Caco-2 (cell line): ENCODE measurements at regions not wholly inside any gene's neighbourhood (a gene's known extent, or its start where the extent isn't known, plus 50 kb on each side); places are given as distances from the start of the nearest gene placed in this dataset.

Experiments used
- BruUV-seq: library from RNA; stranded (reverse); fragments of 400-500 nt; replicated peaks from 2 replicates; lab custom pipeline; 2021; lab: Mats Ljungman, UMichigan
- CTCF ChIA-PET: fragments of 300-600 bp; sonication (Branson Sonifier 250); formaldehyde crosslinking; loops from one replicate; lab custom pipeline; 2022; ENCODE audit warnings: antibody characterized with exemption; lab: Charles Lee
- POLR2A ChIA-PET: fragments of 300-600 bp; sonication (Branson Sonifier 250); formaldehyde crosslinking; loops from one replicate; lab custom pipeline; 2022; ENCODE audit warnings: antibody characterized with exemption; lab: Charles Lee
- DNase-seq, 2 experiments: peaks; one replicate each; pipeline versions ENCODE4 v3.0.0 to v3.0.0-alpha.2; 2020 to 2022
- H3K27me3 ChIP-seq: replicated peaks from 2 replicates; pipeline ENCODE4 v1.6.0; 2011; ENCODE audit warnings: low read length; ENCODE audit not compliant: control insufficient read depth, insufficient read depth
- H3K36me3 ChIP-seq: 2 replicates; pipeline ENCODE4 v1.5.1; 2011; ENCODE audit warnings: low read length; ENCODE audit not compliant: control insufficient read depth, insufficient read depth
- H3K4me1 ChIP-seq: fragments of 250-450 bp; sonication (Bioruptor Pico); 2 replicates; pipeline ENCODE4 v1.5.1; 2020; ENCODE audit warnings: mild to moderate bottlenecking
- H3K4me3 ChIP-seq: 2 replicates; pipeline ENCODE4 v1.5.1; 2011; ENCODE audit warnings: low read depth, mild to moderate bottlenecking, control low read depth, low read length
- H3K9me3 ChIP-seq: fragments of 250-450 bp; sonication (Bioruptor Pico); 2 replicates; pipeline ENCODE4 v1.5.1; 2020; ENCODE audit warnings: mild to moderate bottlenecking, moderate library complexity
- H3K27ac Mint-ChIP-seq: one replicate; pipeline ENCODE4 v1.8.0; 2022; ENCODE audit warnings: mixed read lengths; ENCODE audit not compliant: unreplicated experiment
- H3K27me3 Mint-ChIP-seq: one replicate; pipeline ENCODE4 v1.8.0; 2022; ENCODE audit warnings: mixed read lengths; ENCODE audit not compliant: insufficient read depth, unreplicated experiment
- H3K36me3 Mint-ChIP-seq: one replicate; pipeline ENCODE4 v1.8.0; 2022; ENCODE audit warnings: mild to moderate bottlenecking, mixed read lengths; ENCODE audit not compliant: insufficient read depth, unreplicated experiment
- H3K4me1 Mint-ChIP-seq: one replicate; pipeline ENCODE4 v1.8.0; 2022; ENCODE audit warnings: low read depth, mixed read lengths; ENCODE audit not compliant: unreplicated experiment
- H3K4me3 Mint-ChIP-seq: one replicate; pipeline ENCODE4 v1.8.0; 2022; ENCODE audit warnings: mild to moderate bottlenecking, moderate library complexity, mixed read lengths; ENCODE audit not compliant: unreplicated experiment
- H3K9me3 Mint-ChIP-seq: one replicate; pipeline ENCODE4 v1.8.0; 2022; ENCODE audit warnings: mixed read lengths; ENCODE audit not compliant: unreplicated experiment
- CTCF ChIP-seq, 2 experiments: fragments of 200-600 bp in 1 of 2; IDR thresholded peaks; 1 replicate in 1 of 2; 2 replicates in 1 of 2; pipeline versions ENCODE4 v1.5.1 to v1.8.0; 2011 to 2022; ENCODE audit warnings: antibody characterized with exemption in 1 of 2, control low read depth in 1 of 2, inconsistent platforms in 1 of 2, low read depth in 1 of 2, low read length in 1 of 2, mild to moderate bottlenecking in 1 of 2, moderate library complexity in 1 of 2; ENCODE audit not compliant: insufficient read depth in 1 of 2, severe bottlenecking in 1 of 2, unreplicated experiment in 1 of 2
- intact Hi-C: fragments of 100-400 bp; cut with micrococcal nuclease; formaldehyde crosslinking; loops from one replicate; pipeline ENCODE4 v1.10.0; 2022; ENCODE audit not compliant: unreplicated experiment

GRCh38 chr1:98251497-98251896, 330.7 kb upstream of the DPYD start:
- H3K27ac Mint-ChIP-seq, result no peak overlapping the region
- no peaks in the 10 kb centered on the region for H3K27me3 Mint-ChIP-seq
- Histone ChIP-seq H3K4me3 (no peak overlapping the region), H3K9me3 (no peaks in the 10 kb centered on the region), H3K36me3 (no peaks in the 10 kb centered on the region), H3K4me1 (no peaks in the 10 kb centered on the region), H3K27me3 (no peaks in the 10 kb centered on the region)
- no TSS peak for BruUV-seq
- ChIA-PET CTCF (no interaction called here), POLR2A (no interaction called here)
- H3K9me3 Mint-ChIP-seq, result no peaks in the 10 kb centered on the region
- H3K4me3 Mint-ChIP-seq, result no peak overlapping the region
- no peak for DNase-seq
- TF ChIP-seq CTCF (IDR thresholded peaks at IDR 0.05; ENCODE audit: insufficient read depth in 1 of 2, low read depth in 1 of 2, low read length in 1 of 2, severe bottlenecking in 1 of 2, unreplicated experiment in 1 of 2), result no peak
- H3K36me3 Mint-ChIP-seq, result no peaks in the 10 kb centered on the region
- H3K4me1 Mint-ChIP-seq, result no peaks in the 10 kb centered on the region
- intact Hi-C loops, result no loop called here

- H3K9me3 Mint-ChIP-seq, result peaks cover 37% of the 10 kb centered on the region
- no peak overlapping the region for H3K27ac Mint-ChIP-seq
- no peaks in the 10 kb centered on the region for H3K36me3 ChIP-seq
- H3K27me3 Mint-ChIP-seq, result no peaks in the 10 kb centered on the region
- no peak overlapping the region for H3K4me3 Mint-ChIP-seq
- TF ChIP-seq CTCF (IDR thresholded peaks at IDR 0.05; ENCODE audit: insufficient read depth in 1 of 2, low read depth in 1 of 2, low read length in 1 of 2, severe bottlenecking in 1 of 2, unreplicated experiment in 1 of 2), result no peak
- no peak for DNase-seq
- H3K27me3 ChIP-seq, result no peaks in the 10 kb centered on the region
- no peak overlapping the region for H3K4me3 ChIP-seq
- H3K4me1 Mint-ChIP-seq, result no peaks in the 10 kb centered on the region
- intact Hi-C loops, result loop anchor here (1.0 kb wide), 1 partner anchor 22 kb away; no protein-coding TSS in a partner anchor
- peaks cover 4% of the 10 kb centered on the region for H3K9me3 ChIP-seq
- ChIA-PET POLR2A (no interaction called here), CTCF (no interaction called here)
- no TSS peak for BruUV-seq
- no peaks in the 10 kb centered on the region for H3K4me1 ChIP-seq
- H3K36me3 Mint-ChIP-seq, result peaks cover 12% of the 10 kb centered on the region
These were observed 311.8 kb upstream of the DPYD start for GRCh38 chr1:98232678-98233077.

- Mint-ChIP-seq H3K4me3 (no peak overlapping the region), H3K36me3 (peaks cover 6% of the 10 kb centered on the region), H3K4me1 (peaks cover 13% of the 10 kb centered on the region), H3K27ac (no peak overlapping the region), H3K9me3 (peaks cover 33% of the 10 kb centered on the region), H3K27me3 (no peaks in the 10 kb centered on the region)
- H3K27me3 ChIP-seq, result no peaks in the 10 kb centered on the region
- POLR2A ChIA-PET, result no interaction called here
- BruUV-seq, result no TSS peak
- no peaks in the 10 kb centered on the region for H3K36me3 ChIP-seq
- intact Hi-C loops, result no loop called here
- H3K9me3 ChIP-seq, result no peaks in the 10 kb centered on the region
- no peak overlapping the region for H3K4me3 ChIP-seq
- CTCF ChIA-PET, result no interaction called here
- TF ChIP-seq CTCF (IDR thresholded peaks at IDR 0.05; ENCODE audit: insufficient read depth in 1 of 2, low read depth in 1 of 2, low read length in 1 of 2, severe bottlenecking in 1 of 2, unreplicated experiment in 1 of 2), result no peak
- no peaks in the 10 kb centered on the region for H3K4me1 ChIP-seq
- DNase-seq, result no peak
These were observed 301.9 kb upstream of the DPYD start for GRCh38 chr1:98222706-98223105.
